ENCODE measurements at regions not wholly inside any gene's neighbourhood (a gene's known extent, or its start where the extent isn't known, plus 50 kb on each side); places are given as distances from the start of the nearest gene placed in this dataset.

DNA sequence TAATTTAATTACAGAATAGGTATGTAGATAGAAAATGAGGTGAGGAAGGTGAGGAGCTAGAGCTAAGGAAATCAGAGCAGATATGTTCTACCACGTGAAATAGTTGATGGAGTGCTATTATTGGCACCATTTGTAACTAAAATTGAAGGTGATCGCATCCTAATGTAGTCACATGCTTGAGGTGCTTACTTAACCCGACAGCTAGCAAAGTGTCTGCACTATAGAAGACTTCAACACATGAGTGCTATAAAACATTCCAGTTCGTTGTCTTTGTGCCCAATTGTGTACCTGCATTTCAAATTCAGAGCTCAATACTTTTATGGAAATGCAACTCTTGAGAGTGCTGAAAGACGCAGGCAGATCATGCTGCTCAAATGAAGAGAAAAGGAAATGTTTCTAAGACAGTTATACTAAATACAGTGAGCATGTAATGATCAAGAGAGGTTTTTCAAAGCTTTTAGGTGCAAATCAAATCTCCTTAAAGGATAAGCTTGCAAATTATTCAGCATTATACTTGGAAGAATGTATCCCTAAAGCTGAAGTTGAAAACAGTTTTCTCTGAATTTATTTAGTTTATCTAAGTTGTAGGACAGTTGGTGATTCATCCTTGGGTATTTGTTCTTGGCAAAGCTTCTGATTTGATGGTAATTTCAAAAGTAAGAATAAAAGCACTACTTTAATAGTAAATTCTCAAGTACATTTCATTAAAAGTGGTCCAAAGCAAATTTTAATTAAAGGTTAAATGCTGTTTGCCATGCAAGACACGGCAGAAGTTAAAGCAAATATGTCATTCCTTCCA is 223.9 kb upstream of the EPHA5 start:
- H3K9me3 Mint-ChIP-seq (ENCODE audit: unreplicated experiment) = peaks cover 7% of the 10 kb centered on the region
- peaks cover 12% of the 10 kb centered on the region for H3K36me3 Mint-ChIP-seq (ENCODE audit: insufficient read depth, unreplicated experiment)
- ChIA-PET POLR2A (no interaction called here), CTCF (no interaction called here)
- intact Hi-C loops (cut with micrococcal nuclease) = no loop called here
- no peak overlapping the region for H3K4me3 Mint-ChIP-seq (ENCODE audit: unreplicated experiment)
- H3K4me1 Mint-ChIP-seq (ENCODE audit: insufficient read depth, unreplicated experiment) = peaks cover 13% of the 10 kb centered on the region
- no TSS peak for BruUV-seq (replicated peaks)
- H3K27ac Mint-ChIP-seq (ENCODE audit: low read depth, unreplicated experiment) = no peak overlapping the region
- no peak for DNase-seq (ENCODE audit: unreplicated experiment)
- TF ChIP-seq CTCF (IDR thresholded peaks at IDR 0.05; ENCODE audit: unreplicated experiment) = no peak
- H3K27me3 Mint-ChIP-seq (ENCODE audit: insufficient read depth, unreplicated experiment) = no peaks in the 10 kb centered on the region

DNA sequence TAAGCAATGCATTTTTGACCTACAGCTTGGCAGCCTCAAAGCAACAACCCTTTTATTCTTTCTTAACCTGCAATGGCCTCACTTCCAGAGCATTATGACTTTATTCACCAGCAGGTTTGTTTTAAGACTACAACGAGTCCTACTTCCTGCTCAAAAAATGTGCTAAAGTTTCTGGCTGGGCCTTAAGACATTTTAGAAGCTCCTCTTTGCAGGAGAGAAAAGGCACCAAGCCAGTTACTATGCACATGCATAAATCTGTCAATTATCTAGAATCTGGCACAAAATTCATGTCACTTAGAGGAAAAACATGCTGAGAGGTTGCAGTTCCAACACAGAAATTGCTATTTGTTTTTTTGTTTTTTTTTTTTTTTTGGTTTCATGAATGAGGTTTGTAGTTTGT is 223.0 kb upstream of the EPHA5 start:
- H3K27ac Mint-ChIP-seq (ENCODE audit: low read depth, unreplicated experiment) = no peak overlapping the region

DNA sequence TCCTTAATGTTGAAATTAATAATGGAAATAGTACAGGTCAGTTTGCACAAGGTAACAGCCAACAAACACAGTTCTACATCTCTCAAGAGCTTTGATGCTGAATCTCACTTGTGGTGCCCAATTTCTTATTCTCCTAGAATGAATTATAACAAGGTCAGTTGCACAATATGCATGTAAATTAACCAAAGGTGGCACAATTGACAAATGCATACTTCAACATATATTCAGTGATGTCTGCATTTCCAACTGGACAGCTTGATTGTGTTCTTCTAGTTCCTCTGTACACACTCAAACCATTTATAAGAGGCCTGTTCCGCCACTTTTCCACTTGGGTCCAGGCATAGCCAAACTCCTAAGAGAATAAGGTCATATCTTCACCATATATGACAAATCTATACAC is 210.3 kb upstream of the EPHA5 start:
- Mint-ChIP-seq H3K4me3 (ENCODE audit: unreplicated experiment) (no peak overlapping the region), H3K27ac (ENCODE audit: low read depth, unreplicated experiment) (no peak overlapping the region), H3K36me3 (ENCODE audit: insufficient read depth, unreplicated experiment) (no peaks in the 10 kb centered on the region), H3K9me3 (ENCODE audit: unreplicated experiment) (no peaks in the 10 kb centered on the region), H3K27me3 (ENCODE audit: insufficient read depth, unreplicated experiment) (no peaks in the 10 kb centered on the region), H3K4me1 (ENCODE audit: insufficient read depth, unreplicated experiment) (no peaks in the 10 kb centered on the region)
- no peak for TF ChIP-seq CTCF (IDR thresholded peaks at IDR 0.05; ENCODE audit: unreplicated experiment)
- ChIA-PET POLR2A (interaction anchor here (0.6 kb wide), 1 partner anchor 528 kb away, joined by 3 read pairs; no protein-coding TSS in a partner anchor), CTCF (interaction anchor here (0.5 to 0.7 kb wide), 2 partner anchors 448 to 1082 kb away, joined by 3 read pairs; no protein-coding TSS in a partner anchor)
- intact Hi-C loops (cut with micrococcal nuclease) = no loop called here
- no TSS peak for BruUV-seq (replicated peaks)
- peak; percentile 41 for DNase-seq (ENCODE audit: unreplicated experiment)

More for the DNA sequence above, 223.0 kb upstream of the EPHA5 start:
- no TSS peak for BruUV-seq (replicated peaks)
- no peaks in the 10 kb centered on the region for H3K27me3 Mint-ChIP-seq (ENCODE audit: insufficient read depth, unreplicated experiment)
- CTCF ChIA-PET = no interaction called here
- POLR2A ChIA-PET = no interaction called here
- H3K36me3 Mint-ChIP-seq (ENCODE audit: insufficient read depth, unreplicated experiment) = peaks cover 12% of the 10 kb centered on the region
- no peak for TF ChIP-seq CTCF (IDR thresholded peaks at IDR 0.05; ENCODE audit: unreplicated experiment)
- no peak overlapping the region for H3K4me3 Mint-ChIP-seq (ENCODE audit: unreplicated experiment)
- intact Hi-C loops (cut with micrococcal nuclease) = no loop called here
- peaks cover 13% of the 10 kb centered on the region for H3K4me1 Mint-ChIP-seq (ENCODE audit: insufficient read depth, unreplicated experiment)
- DNase-seq (ENCODE audit: unreplicated experiment) = no peak
- H3K9me3 Mint-ChIP-seq (ENCODE audit: unreplicated experiment) = peaks cover 7% of the 10 kb centered on the region

- intact Hi-C loops (cut with micrococcal nuclease) = loop anchor here (10.0 kb wide), 1 partner anchor 283 kb away; no protein-coding TSS in a partner anchor
- DNase-seq (ENCODE audit: unreplicated experiment) = no peak
- no peak for TF ChIP-seq CTCF (IDR thresholded peaks at IDR 0.05; ENCODE audit: unreplicated experiment)
- no TSS peak for BruUV-seq (replicated peaks)
- no peaks in the 10 kb centered on the region for H3K36me3 Mint-ChIP-seq (ENCODE audit: insufficient read depth, unreplicated experiment)
- H3K27me3 Mint-ChIP-seq (ENCODE audit: insufficient read depth, unreplicated experiment) = no peaks in the 10 kb centered on the region
- H3K27ac Mint-ChIP-seq (ENCODE audit: low read depth, unreplicated experiment) = no peak overlapping the region
- no peaks in the 10 kb centered on the region for H3K4me1 Mint-ChIP-seq (ENCODE audit: insufficient read depth, unreplicated experiment)
- no peaks in the 10 kb centered on the region for H3K9me3 Mint-ChIP-seq (ENCODE audit: unreplicated experiment)
- ChIA-PET POLR2A (no interaction called here), CTCF (interaction anchor here (0.7 to 1.5 kb wide), 3 partner anchors 9 to 841 kb away, joined by 3 to 4 read pairs (median 3); no protein-coding TSS in a partner anchor)
- no peak overlapping the region for H3K4me3 Mint-ChIP-seq (ENCODE audit: unreplicated experiment)
These were observed 198.0 kb upstream of the EPHA5 start for GRCh38 chr4:65868096-65868824.
